GM21447 (cell line): ENCODE measurements at regions not wholly inside any gene's neighbourhood (a gene's known extent, or its start where the extent isn't known, plus 50 kb on each side); places are given as distances from the start of the nearest gene placed in this dataset.
"Not testable (repeated sequence)": the region's sequence is repeated elsewhere in the genome, so short reads cannot be mapped to it uniquely, and the experiment has no call there.

Experiments used
- ATAC-seq: cut with Tn5 transposase; IDR thresholded peaks from one replicate; pipeline ENCODE4 v1.9.1; 2021; ENCODE audit not compliant: unreplicated experiment

DNA sequence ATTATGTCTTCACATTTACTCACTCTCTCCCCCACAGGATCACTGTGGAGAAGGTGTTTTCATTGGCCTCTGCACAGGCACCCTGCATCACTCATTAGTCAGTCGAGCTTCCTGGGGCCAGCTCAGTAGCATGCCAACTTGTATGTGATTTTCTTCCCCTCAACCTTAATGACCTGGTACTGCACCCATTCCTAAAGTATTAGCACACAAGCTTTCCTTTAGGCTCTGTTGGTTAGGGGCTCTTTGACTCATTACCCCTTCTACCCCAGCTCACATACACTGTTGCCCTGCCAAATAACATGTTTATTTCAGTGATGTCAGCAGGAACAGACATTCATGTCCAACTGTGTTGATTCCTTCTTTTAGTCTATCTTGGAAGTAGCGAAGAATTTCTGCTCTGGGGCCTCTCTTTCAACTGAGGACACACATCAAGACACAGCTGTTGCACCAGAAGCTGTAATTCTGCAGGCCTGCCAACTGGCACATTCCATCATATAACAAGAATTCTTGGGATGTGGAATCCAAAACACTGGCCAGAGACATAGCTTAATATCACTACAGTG, 603.5 kb upstream of the ADAMTS5 start:
- ATAC-seq: no peak

- ATAC-seq: no peak
Observed at GRCh38 chr21:27569831-27570230, 602.9 kb upstream of the ADAMTS5 start.

GRCh38 chr21:27569091-27569490, 602.2 kb upstream of the ADAMTS5 start:
- ATAC-seq: no peak

DNA sequence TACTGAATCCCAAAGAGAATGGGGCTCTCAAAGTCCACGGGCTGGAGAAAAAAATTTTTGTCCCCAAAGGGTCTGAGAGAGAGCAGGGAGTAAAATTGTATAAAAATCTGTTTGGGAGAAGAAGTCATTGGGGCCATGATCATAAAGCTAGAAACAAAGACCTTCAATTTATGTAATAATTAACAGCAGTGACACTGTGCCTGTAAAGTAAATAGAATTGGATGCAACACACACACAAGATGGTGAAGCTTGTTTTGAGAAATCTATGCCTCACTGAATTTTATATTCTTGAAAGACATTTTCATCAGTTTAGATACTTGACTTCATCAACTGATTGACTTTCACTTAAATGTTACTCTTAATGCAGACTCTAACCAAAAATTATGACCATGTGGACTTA, 600.5 kb upstream of the ADAMTS5 start:
- ATAC-seq: no peak

DNA sequence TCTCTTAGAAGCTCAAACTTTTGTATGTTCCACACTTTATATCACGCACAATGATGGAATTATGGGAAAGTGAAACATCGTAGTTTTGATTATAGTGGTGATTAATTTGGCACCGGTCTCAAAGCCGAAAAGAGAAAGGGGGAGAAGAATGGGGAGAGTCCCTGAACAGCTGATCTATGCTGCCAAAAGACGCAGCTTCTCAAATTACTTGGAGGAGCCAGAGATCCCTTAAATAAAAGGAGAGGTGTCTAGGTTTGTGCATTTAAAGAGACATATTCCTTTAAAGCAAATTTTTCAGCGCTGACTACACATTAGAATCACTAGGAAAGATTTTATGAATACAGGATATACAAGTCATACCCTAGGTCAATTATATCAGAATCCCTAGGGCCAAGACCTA, 599.6 kb upstream of the ADAMTS5 start:
- no peak for ATAC-seq

GRCh38 chr21:27565364-27565763, 598.5 kb upstream of the ADAMTS5 start:
- no peak for ATAC-seq

- no peak for ATAC-seq
Observed at GRCh38 chr21:27564684-27565301, 597.9 kb upstream of the ADAMTS5 start.

DNA sequence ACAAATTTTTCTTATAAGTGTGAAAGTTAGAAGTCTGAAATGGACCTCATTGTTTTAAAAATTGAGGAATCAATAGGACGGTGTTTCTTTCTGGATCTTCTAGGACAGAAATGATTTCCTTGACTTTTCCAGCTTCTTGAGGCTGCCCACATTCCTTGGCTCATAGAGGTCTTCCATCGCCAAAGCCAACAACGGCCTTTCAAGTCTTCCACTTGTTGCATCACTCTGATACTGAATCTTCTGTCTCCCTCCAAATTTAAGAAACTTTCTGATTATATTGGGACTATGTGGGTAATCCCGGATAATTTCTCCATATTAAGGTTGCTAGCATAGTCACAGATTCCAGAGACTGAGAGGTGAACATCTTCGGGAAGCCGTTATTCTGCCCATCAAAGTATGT, 595.4 kb upstream of the ADAMTS5 start:
- ATAC-seq: no peak

DNA sequence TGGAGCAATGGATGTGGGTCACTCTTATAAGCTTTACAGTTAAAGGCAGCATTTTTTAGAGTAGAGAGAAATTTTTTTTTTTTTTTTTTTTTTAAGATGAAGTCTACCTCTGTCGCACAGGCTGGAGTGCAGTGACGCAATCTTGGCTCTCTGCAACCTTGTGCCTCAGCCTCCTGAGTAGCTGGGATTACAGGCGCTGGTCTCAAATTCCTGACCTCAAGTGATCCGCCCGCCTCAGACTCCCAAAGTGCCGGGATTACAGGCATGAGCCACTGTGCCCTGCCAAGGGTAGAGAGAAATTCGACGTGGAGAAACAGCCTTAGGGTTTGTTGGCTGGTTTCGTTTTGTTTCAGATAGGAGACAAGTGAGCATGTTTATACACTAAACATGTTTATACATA, 594.2 kb upstream of the ADAMTS5 start:
- no peak for ATAC-seq

- ATAC-seq: no peak
Observed at GRCh38 chr21:27557356-27557755, 590.5 kb upstream of the ADAMTS5 start.

DNA sequence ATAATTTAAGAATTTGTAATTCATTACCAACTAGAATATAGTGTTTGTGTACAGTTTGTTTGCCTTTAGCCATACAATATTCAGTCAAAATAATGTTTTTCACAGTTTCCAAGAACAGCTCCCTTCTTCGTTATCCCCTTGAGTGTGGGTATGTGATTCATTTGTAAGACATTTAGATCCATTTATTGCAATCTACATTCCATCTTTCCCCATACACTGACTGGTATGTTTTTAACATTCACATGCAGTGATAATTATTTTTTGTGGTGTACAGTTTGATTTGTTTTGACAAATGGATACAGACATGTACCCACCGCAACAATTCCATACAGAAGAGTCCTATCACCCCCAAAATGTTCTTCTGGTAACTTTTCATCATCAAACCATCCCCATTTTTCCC, 589.1 kb upstream of the ADAMTS5 start:
- no peak for ATAC-seq

- ATAC-seq: no peak
Observed at GRCh38 chr21:27550287-27550686, 583.4 kb upstream of the ADAMTS5 start.

- ATAC-seq: no peak
Observed at GRCh38 chr21:27548486-27548885, 581.6 kb upstream of the ADAMTS5 start.

- ATAC-seq: no peak
Observed at GRCh38 chr21:27545754-27546349, 579.0 kb upstream of the ADAMTS5 start.

DNA sequence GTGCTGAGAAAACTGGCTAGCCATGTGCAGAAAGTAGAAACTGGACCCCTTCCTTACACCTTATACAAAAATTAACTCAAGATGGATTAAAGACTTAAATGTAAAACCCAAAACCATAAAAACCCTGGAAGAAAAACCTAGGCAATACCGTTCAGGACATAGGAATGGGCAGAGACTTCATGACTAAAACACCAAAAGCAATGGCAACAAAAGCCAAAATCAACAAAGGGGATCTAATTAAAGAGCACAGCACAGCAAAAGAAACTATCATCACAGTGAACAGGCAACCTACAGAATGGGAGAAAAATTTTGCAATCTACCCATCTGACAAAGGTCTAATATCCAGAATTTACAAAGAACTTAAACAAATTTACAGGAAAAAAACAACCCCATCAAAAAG, 575.2 kb upstream of the ADAMTS5 start:
- not testable (repeated sequence) for ATAC-seq

GRCh38 chr21:27536319-27536718, 569.4 kb upstream of the ADAMTS5 start:
- no peak for ATAC-seq

GRCh38 chr21:27535188-27535587, 568.3 kb upstream of the ADAMTS5 start:
- no peak for ATAC-seq

DNA sequence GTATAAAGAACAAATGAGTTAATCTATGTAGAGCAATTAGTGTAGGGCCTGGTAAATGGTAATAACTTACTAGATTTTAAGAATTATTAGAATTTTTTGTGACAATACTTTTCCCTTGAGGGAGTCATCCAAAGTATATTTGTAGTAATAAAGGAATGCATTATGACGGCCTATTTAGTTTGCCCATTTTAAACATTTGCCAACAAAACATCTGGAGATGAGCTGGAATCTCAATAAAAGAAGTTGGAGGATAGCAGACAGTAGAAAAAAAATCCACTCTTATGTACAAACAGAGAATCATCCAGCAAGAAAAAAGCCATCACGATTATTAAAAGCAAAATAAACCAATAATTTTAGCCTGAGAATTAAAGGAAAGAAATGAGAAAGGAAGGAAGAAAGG, 567.3 kb upstream of the ADAMTS5 start:
- ATAC-seq: no peak

- no peak for ATAC-seq
Observed at GRCh38 chr21:27532076-27532475, 565.2 kb upstream of the ADAMTS5 start.

DNA sequence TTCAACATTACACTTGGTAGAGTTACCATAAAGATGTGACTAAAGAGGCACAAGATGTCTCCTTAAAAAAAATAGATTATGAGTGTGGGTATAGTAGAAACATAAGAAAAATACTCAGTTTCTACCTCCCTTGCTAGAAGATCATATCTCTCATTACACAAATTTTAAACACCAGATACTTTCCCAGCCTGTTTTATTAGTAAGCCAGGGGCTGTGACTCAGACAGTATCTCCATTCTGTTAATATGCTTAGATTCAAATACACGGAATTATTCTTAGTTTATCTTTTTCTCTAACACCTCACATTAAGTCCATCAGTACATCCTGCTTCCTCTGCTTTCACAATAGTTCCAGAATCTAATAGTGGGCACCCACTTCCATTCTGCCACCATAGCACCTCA, 561.8 kb upstream of the ADAMTS5 start:
- ATAC-seq: no peak

- no peak for ATAC-seq
Observed at GRCh38 chr21:27526451-27526850, 559.6 kb upstream of the ADAMTS5 start.

- ATAC-seq: no peak
Observed at GRCh38 chr21:27525780-27526179, 558.9 kb upstream of the ADAMTS5 start.

DNA sequence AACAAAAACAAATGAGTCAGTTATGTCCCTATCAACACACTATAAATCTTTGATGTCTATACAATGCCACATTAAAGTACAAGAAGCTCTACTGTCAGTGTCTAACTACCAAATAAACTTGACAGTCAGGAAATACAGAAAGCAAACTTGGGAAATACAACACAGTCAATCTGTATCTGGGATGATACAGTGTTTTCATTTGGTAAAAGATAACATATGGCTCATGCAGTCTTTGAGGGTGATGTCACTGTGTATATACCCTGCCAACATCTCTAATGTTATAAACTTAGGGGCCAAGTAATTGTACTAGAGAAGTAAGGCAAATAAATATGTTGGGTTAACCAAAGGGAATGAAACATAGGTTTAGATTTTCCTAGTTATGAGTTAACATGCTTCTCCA, 552.5 kb upstream of the ADAMTS5 start:
- no peak for ATAC-seq
